ENCODE measurements at regions not wholly inside any gene's neighbourhood (a gene's known extent, or its start where the extent isn't known, plus 50 kb on each side); places are given as distances from the start of the nearest gene placed in this dataset.

DNA sequence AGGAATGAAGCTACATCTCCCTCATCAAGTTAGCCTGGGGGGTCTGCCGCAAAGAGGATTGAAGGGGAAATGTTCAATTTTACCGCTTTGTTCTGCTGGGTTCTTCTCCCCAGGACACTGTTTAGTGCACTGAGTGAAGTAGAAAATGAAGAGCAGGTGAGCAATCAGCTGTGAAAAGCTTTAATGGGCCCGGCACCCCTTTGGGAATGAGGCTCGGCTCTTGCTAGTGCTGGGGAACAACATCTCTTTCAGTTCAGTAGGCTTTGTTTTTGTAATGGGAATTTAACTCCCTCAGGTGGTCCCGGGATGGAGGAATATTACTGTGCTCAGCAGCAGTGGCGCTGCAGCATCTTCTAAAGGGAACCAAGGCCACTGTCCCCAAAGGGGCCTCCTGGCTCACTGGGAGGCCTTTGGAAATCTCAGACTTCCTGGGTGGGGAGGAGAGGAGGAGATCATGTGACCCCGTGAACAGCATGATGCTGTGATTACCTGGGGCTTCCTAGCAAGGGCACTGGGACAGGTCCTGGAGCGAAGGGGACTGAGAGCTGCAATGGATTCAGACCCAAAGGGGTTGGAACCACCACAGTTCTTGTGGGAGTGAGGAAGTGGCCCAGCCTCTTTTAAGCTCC is 85.2 kb upstream of the MAX start:
- no peak for DNase-seq

DNA sequence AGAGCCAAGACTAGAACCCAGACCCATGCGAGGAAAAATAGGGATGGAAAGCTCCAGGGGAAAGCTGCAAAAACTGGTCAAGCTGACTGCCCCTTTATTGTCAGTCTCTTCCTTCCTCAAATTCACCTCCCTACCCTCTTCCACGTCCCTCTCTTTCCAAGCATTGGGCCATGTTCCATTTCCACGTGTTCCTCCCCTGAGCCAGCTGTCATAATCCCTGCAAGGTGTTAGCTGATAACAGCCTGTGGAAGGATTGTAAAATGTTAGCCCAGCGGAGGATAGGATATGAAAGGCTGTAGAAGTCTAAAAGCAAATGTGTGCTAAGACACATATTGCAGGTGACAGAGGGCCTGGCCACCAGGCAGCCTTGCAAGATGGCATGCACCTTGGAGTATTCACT is 88.0 kb upstream of the MAX start:
- no peak for DNase-seq

DNA sequence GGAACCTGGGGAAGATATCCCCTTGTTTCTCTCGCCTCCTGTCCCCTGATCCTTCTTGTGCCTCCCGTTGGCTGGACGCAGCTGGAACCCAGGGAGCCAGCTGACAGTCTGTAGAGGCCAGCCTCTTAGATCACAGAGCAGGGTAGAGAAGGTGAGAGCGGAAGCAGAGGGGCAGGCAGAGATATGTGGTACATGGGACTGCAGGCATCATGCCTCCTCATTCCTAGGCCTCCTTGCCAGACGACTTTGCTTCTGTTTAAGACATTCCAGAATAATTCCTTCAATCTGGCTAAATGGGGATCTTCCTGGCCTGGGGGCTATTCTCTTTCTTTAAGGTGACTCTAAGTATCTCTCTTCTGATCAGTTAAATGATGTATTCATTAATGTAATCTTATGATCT is 89.4 kb upstream of the MAX start:
- DNase-seq: no peak

DNA sequence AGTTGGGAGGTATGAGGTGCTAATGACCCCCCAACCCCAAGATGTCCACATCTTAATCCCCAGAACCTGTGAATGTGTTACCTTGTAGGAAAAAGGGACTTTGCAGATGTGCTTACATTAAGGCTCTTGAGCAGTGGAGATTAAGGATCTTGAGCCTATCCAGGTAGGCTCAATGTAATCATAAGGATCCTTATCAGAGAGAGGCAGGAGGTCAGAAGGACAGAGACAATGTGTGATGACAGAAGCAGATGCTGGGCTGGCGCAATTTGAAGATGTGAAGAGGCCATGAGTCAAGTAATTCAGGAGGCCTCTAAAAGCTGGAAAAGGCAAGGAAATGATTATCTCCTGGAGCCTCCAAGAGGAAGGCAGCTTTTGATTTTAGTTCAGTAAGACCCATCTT is 90.4 kb upstream of the MAX start:
- no peak for DNase-seq

DNA sequence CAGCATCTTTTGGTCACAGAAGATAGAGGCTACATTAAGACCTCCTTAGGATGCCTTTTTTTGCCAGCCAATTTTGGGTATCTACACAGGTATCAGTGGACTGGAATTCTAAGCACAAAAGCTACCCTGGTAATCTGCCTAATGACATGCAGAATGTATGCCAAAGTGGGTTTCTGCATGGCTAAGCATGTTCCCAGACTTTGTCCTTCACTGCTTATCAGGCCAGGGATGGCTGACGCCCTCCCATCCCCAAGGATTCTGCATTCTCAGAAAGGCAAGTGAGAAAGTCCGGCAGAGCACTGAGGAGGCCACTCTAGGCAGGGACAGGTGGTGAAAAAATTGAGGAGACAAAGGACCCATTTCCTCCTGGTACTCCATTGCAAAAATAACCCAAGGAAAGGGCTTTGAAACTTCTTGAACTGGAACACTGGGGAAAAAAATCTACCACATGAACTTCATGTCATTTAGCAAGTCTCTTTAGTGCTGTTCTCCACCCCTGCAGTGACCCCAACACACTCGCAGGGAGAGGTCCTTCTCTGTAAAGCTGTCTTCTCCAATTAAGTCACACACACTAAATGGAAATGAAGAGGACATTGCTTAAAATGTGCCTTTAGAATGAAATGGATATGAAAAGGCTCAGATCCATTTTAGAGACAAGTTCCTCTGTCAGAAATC is 91.7 kb upstream of the MAX start:
- DNase-seq: no peak

DNA sequence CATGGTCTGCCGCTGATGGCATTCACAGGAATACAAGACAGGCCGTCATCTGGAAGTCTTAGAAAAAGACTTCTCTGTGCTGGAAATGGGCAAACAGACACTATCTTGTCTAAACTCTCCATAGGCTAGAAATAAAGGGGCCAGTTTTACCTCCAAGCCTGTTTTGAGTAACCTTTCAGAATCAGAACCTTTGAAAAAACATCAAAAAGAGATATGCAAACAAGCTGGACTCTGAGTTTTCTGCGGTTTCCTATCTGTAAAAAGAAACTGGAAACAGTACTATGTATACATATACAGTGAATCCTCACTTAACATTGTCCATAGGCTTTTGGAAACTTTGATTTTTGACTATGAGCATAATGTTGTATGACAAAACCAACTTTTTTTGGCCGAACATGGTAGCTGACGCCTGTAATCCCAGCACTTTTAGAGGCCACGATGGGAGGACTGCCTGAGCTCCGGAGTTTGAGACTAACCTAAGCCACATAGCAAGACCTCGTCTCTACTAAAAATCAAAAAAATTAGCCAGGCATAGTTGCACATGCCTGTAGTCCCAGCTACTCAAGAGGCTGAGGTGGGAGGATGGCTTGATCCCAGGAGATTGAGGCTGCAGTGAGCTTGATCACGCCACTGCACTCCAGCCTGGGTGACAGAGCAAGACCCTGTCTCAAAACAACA is 92.9 kb upstream of the MAX start:
- no peak for DNase-seq

DNA sequence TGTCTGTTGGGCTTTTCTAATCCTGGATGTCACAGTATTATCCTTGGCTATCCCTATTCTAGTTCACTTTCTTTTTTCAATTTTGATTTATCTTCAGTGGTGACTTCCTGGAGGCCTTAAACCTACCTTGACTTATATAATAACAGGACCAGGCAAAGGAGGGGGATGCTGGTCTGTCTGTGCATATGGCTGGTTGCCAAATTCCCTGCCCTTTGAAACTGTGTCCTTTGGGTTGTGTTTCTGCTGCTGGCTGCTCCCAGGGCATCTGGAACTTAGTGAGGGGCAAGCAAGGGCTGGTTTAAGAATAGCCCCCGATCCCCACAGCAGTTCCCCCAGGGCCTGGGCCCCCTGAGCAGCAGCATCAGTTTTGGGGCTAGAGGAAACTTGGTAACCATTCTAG is 96.0 kb upstream of the MAX start:
- no peak for DNase-seq

DNA sequence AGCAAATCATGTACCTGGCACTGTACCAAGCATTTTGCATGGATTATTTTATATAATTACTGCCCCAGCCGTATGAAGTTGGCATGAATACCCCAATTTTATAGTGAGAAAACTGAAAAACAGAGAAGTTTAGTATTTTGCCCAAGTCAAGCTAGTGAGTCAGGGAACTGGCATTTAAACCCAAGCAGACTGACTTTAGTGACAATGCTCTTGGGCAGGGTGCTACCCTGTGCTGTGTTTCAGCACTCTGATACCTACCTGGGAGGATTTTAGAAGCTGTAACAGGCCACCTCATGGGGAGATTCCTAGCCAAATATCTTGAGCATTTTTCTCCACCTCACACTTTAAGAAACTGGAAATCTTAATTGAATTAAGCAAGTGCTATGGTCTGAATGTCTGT is 98.1 kb upstream of the MAX start:
- DNase-seq: no peak

DNA sequence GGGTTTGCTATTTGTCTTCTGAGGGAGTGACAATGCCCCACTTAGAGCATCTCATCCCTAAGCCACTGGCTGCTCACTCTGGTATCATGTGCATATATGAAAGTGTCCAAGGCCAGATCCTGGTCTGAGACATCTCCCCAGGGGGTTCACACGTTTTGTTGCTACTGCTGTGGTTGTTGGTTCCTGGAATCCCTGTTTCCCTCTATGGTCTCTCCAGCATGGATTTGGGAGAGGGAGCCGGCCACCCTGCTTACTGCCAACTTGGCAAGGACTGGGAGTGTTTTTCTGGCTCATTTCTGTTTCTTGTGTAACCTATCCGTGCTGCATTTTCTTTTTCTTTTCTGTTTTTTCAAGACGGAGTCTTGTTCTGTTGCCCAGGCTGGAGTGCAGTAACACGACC is 101.3 kb upstream of the MAX start:
- DNase-seq: no peak

DNA sequence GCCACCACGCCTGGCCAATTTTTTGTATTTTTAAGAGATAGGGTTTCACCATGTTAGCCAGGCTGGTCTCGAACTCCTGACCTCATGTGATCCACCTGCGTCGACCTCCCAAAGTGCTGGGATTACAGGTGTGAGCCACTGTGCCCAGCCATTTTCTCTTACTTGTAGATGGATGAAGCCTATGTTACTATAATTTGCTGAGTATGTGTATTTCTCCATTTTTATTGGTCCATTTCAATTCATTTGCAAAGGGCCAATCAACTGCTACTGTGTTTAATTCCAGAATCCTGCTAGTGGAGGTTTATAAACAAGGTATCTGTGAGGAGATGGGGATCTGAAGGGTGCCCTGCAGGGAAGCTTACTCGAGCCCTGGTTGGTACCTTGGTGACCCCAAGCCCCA is 101.7 kb upstream of the MAX start:
- DNase-seq: no peak

DNA sequence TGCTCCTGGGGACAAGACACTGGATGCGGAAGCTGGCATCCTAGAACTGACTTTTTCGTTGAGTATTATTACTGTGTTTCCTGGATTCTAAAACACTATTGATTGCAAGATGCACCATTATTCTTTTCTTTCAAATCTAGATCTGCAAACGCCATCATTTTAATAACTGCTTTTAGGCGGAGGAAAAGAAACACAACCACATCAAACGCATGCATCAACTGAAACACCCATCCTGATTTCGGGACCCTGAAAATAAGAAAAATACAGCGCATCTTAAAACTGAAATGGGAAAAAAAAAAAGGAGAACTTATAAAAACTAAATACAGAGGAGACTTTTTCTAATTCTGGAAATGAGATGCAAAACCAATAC is 103.7 kb upstream of the MAX start:
- no peak for DNase-seq

DNA sequence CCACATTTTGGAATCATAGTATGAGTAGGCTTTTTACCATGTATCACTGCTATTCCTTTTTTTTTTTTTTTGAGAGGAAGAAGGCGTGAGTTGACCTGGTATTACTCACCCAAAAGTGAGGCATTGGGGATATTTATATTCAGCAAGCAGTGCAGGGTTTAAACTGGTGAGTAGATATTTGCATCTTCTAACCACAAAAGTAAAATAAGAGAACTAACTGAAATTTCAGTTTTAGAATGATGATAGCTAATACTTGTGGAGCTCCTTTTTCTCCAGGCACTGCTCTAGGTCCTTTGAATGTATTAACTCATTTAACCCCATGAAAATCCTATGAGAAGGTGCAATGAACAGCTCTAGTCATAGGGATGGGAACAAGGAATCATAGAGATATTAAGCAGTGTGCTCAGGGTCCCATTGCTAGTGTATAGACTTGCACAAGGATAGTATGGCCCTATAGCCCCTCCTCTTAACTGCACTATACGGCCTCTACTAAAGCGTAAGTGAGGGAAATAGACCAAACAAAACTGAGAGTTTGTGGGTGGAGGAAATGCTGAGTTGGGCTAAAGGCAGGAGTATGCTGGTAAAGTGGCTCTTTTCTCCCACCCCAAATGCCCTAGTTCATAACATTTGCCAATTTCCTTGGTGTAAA is 104.3 kb upstream of the MAX start:
- DNase-seq: no peak

DNA sequence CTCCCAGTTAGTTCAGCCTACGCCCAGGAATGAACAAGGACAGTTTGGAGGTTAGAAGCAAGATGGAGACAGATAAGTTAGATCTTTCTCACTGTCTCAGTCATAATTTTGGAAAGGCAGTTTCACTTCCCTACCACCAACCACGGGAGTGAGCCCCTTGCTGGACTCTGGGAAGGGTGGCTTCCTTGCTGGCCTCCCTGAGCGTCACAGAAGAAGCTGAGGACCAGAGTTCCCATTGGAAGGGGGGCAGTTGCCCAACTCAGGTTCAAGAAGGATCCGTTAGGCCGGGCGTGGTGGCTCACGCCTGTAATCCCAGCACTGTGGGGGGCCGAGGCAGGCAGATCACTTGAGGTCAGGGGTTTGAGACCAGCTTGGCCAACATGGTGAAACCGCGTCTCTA is 106.2 kb upstream of the MAX start:
- DNase-seq: no peak

DNA sequence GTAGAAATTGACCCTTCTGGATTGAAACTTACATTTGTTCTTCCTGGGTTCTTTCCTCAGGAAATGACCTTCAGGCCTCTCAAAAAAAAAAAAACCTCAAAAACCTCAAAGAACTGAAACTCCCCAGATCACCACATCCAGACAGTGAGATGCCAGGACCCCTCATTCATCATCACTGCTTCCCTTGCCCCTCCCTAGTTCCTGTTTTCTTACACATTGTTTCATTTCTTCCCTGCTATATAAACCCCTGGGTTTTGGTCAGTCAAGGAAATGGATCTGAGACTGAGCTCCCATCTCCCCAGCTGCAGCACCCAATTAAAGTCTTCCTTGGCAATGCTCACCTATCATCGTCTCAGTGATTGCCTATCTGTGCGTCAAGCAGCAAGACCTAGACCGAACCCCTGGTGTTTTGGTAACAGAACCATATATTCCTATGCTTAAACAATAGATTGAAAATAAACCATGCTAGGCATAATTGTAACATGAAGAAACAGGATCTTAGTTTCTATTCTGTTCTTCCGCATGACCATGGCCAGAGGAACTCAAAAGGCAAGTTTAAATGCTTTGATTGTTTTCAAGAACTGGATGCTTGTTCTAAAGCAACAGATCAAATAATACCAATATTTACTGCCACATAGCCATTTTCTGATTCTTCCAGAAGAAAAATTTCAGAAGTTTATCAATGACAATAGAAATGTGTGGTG is 108.0 kb upstream of the MAX start:
- no peak for DNase-seq

DNA sequence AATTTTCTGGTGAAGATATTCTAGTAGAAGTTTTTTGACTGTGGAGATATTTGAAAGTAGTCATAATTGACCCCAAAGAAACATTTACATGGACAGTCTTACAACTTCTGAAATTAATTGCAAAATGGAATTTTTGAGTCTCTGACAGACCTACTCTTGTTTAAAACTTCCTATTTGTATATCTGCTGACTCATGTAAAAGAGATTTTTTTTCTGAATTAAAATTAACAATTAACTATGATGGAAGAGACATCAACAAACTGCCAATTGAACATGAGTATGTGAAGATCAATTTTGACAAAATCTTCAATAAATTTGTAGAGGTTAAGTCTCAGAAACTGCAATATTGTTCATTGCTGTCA is 108.5 kb upstream of the MAX start:
- no peak for DNase-seq

DNA sequence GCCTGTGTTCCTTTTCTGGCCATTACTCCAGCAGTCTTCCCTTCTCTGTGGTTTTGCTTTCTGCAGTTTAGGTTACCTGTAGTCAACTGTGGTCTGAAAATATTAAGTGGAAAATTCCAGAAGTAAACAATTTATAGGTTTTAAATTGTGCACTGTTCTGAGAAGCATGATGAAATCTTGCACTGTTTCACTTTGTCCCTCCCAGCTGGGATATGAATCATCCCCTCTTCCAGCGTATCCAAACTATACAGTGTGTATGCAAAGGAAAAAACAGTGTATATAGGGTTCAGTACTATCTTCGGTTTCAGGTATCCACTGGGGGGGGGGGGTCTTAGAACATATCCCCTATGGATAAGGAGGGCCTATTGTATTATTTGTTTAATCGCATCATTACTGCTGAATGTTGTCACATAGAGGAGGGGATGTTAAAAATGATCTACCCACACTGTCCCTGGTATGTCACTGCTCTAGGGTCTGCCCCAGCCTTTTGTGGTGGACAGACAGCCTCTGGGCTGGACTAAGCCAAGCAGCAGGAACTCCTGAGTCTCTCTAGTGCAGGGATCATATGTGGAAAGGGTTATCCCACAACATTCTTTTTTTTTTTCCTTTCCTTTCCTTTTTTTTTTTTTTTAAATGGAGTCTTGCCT is 109.1 kb upstream of the MAX start:
- DNase-seq: no peak

DNA sequence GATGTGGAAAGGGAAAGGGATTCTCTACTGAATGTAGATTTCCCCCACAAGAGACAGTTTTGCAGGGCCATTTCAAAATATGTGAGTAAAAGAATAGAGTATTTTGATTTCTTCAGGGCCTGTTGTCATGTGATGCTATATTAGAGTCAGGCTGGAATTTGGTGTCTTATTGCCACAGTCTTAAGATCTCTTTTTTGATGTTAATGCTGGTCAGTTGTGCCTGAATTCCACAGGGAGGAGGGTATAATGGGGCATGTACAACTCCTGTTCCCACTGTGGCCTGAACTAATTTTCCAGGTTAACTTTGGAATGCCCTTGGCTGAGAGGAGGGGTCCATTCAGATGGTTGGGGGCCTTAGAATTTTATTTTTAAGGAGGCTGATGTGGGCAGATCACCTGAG is 111.0 kb upstream of the MAX start:
- DNase-seq: no peak

DNA sequence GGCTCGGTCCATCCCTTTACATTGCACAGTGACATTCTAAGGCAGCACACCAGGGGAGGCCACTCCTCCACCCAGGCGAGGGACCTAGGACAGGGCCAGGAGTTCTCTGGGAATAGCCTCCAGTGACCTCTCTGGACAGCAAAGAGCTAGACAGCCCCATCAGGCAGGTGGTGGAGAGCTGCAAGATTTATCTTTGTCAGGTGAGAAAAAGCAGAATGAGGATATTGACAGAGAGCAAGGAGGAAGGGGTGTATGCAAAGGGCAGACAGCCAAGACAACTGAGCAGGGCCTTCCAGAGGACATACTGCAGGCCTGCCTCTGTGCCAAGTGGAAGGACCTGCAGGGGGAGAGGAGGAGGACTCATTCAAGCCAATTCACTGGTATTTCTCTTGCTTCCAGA is 112.4 kb upstream of the MAX start:
- no peak for DNase-seq

DNA sequence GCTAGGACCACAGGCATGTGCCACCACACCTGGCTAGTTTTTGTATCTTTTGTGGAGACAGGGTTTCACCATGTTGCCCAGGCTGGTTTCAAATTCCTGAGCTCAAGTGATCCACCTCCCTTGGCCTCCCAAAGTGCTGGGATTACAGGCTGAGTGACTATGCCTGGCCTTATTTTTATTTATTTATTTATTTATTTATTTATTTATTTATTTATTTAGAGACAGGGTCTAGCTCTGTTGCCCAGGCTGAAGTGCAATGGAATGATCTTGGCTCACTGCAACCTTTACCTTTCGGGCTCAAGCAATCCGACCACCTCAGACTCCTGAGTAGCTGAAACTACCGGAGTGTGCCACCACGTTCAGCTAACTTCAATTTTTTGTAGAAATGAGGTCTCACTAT is 117.0 kb upstream of the MAX start:
- DNase-seq: no peak

DNA sequence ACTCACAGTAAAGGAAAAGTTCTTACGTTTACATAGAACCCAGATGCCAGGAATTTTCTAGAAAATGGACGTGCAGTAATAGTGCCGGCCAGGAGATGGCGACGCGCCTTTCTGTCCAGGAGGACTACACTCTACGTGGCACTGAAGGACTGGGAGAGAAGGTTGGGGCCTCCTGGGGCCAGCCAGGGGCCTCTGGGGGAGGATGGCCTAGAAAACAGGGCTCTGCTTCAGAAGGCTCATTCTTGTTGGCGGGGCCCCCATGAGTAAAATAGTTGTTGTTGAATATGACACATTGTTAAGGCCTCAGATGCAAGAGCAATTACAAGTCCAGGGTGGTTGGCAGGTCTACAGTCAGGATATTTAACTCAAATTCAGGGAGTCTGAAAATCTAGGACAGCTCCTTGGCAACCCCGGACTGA is 120.1 kb upstream of the MAX start:
- DNase-seq: peak; percentile 49 to 50

DNA sequence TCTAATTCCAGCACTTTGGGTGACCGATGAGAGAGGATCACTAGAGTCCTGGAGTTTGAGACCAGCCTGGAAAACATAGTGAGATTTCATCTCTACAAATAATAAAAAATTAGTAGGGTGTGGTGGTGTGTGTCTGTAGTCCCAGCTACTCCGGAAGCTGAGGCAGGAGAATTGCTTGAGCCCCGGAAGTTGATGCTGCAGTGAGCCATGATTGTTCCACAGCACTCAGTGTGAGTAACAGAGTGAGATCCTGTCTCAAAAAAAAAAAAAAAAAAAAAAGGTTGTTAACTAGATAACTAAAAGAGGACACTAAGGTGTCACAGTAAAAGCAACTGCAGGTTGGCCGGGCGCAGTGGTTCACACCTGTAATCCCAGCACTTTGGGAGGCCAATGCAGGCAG is 121.3 kb upstream of the MAX start:
- DNase-seq: peak; percentile 17 to 31

DNA sequence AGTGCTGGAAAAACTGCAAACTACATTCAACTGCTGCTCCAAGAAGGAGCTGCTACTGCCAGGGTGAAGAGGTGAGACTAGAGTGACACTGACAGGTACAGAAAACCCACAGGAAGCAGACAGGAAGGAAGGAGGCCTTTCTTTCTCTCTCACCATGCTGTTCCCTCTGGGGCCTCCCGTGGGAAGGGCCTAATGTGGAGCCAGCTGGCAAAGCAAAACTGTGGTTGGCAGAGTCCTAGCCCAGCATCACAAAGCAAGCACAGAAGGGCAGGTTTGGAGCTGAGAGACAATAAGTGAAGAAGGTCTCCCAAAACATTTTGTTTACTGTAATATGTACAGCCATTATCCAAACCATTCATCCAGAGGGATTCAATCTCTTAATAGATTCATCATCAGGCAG is 122.5 kb upstream of the MAX start:
- no peak for DNase-seq
